NCI-H2029 (cell line): ENCODE measurements at regions not wholly inside any gene's neighbourhood (a gene's known extent, or its start where the extent isn't known, plus 50 kb on each side); places are given as distances from the start of the nearest gene placed in this dataset.
A peak's percentile ranks its signal among the peaks of the same experiment; 100 is the strongest.
"Not testable (repeated sequence)": the region's sequence is repeated elsewhere in the genome, so short reads cannot be mapped to it uniquely, and the experiment has no call there.

ENCODE experiments used
- DNase-seq: peaks from one replicate; lab custom pipeline; 2025; lab: John Stamatoyannopoulos, UW

- DNase-seq, result no peak
Observed at GRCh38 chr5:42089705-42090104, 164.6 kb downstream of the FBXO4 start.

- no peak for DNase-seq
Observed at GRCh38 chr5:42090162-42090561, 165.1 kb downstream of the FBXO4 start.

DNA sequence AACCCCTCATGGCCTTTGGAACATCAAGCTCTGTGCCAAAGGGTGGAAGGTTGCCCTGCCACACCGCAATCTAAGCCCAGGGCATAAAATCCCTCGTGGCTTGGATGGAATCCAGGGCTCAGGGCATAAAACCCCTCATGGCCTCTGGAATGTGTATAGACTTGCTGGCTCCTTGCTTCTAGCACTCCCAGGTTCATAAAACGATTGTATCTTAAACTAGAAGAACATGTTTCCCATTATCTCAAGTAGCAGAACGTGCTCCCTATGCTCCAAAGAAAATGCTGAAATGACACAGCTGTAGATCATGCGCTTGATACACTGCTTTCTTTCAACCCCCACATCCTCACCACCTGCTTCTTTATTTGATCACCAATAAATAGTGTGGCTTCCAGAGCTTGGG, 174.8 kb downstream of the FBXO4 start:
- not testable (repeated sequence) for DNase-seq

- DNase-seq, result peak; percentile 90
Observed at GRCh38 chr5:42108468-42108867, 183.4 kb downstream of the FBXO4 start.

GRCh38 chr5:42109006-42109572, 184.0 kb downstream of the FBXO4 start:
- DNase-seq, result no peak

DNA sequence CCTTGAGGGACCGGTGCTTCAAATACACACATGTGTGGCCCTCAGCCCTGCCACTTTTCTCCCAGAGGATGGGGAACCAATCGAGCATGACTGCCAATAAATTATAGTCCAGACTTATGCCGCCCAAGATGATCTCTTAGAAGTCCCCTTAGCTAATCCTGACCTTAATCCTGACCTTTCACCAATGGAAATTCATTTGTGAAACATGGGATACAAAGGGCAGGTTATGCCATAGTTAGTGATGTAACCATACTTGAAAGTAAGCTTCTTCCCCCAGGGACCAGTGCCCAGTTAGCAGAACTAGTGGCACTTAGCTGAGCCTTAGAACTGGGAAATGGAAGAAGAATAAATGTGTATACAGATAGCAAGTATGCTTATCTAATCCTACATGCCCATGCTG, 190.6 kb downstream of the FBXO4 start:
- not testable (repeated sequence) for DNase-seq

- DNase-seq, result no peak
Observed at GRCh38 chr5:42120070-42120469, 195.0 kb downstream of the FBXO4 start.

GRCh38 chr5:42121401-42121800, 196.3 kb downstream of the FBXO4 start:
- DNase-seq, result no peak

DNA sequence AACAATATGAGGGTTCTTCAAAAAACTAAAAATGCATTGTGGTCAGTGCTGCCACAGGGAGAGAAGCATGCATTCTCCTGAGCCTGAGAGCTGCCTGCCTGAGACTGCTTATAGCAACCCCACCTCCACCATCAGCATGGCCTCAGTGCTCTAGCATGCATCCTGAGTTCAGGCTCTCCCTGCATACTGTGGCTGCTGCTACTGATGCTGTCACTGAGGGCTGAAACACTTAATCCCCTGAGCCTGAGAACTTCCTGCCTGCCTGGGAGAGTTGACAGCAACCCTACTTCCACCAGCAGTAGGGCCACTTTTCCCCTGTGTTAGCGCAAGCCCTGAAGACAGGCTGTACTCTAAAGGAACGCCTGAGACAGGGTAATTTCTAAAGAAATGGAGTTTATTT, 206.0 kb downstream of the FBXO4 start:
- DNase-seq, result no peak

DNA sequence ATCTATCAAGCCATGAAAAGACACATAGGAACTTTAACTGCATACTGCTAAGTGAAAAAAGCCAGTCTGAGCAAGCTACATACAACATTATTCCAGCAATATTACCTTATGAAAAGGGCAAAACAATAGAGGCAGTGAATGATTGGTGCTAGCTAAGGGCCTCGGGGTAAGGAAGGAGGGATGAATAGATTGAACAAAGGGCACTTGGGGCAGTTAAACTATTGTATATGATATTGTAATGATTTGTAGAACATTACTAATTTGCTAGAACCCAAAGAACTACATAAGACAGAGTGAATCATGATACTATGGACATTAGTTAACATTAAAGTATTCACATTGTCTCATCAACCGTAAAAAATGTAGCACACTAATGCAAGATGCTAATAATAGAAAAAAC, 218.3 kb downstream of the FBXO4 start:
- no peak for DNase-seq

DNA sequence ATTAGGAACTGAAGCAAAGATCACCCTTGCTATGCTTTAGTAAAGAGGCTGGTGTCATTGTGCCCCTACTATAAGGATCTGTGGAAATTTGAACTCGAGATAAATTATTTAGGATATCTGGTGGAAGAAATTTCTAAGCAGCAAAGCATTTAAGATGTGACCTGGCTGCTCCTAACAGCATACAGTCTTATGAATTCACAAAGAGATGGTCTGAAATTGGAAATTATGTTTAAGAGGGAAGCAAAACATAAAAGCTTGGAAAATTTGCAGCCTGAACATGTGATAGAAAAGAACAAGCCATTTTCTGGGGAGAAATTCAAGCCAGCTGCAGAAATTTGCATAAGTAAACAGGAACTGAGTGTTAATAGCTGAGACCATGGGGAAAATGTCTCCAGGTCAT, 223.7 kb downstream of the FBXO4 start:
- DNase-seq, result no peak

DNA sequence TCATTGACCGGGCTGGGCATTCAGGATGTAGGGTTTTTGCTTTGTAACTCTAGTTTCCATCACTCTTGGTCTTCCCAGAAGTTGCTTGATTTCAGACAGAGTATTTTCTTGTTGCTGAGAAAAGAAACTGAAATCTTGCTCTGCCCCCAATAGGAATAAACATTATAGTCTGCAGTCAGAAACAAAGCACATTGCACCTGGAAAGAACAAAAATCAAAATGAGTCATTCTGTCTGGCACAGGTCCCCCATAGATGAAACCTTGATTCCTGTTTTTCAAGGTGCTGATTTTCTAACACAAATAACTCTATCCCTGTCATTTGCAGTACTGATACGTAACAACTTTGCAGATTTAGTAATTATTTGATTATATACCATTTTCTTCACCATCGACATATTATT, 232.1 kb downstream of the FBXO4 start:
- DNase-seq, result no peak

DNA sequence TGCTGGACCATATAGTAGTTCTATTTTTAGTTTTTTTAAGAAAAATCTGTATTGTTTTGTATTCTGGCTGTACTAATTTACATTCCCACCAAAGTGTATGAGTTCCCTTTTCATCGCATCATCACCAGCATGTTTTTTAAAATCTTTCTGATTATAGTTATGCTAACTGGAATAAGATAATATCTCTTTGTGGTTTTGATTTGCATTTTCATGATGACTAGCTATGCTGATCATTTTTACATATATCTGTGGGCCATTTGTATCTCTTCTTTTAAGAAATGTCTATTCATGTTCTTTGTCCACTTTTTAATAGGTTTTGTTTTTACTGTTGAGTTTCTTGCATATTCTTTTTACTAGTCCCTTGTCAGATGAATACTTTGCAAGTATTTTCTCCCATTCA, 238.0 kb downstream of the FBXO4 start:
- no peak for DNase-seq

GRCh38 chr5:42168091-42168670, 243.1 kb downstream of the FBXO4 start:
- no peak for DNase-seq

- DNase-seq, result not testable (repeated sequence)
Observed at GRCh38 chr5:42176118-42176517, 247.1 kb upstream of the GHR start.

- DNase-seq, result not testable (repeated sequence)
Observed at GRCh38 chr5:42179843-42180242, 243.4 kb upstream of the GHR start.

DNA sequence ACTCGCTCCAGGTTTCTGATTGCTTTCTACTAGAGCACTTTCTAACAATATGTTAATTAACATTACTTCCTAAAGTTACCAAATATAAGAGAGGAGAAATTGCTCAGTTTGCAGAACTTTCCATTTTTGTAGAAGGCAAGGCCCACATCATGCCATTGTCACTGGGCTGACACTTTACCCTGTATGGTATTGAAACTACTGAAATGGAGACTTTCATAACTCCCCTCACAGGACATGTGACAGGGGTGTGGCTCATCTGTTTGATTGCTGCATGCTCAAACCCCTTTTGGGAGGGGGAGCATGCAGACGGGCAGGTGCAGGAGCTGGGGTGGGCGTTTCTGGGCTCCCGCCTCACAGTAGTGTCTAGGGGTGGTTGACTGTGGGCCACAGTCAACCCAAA, 206.3 kb upstream of the GHR start:
- DNase-seq, result no peak

- DNase-seq, result no peak
Observed at GRCh38 chr5:42217791-42218190, 205.4 kb upstream of the GHR start.

GRCh38 chr5:42225009-42225408, 198.2 kb upstream of the GHR start:
- no peak for DNase-seq

GRCh38 chr5:42228279-42228678, 195.0 kb upstream of the GHR start:
- no peak for DNase-seq

DNA sequence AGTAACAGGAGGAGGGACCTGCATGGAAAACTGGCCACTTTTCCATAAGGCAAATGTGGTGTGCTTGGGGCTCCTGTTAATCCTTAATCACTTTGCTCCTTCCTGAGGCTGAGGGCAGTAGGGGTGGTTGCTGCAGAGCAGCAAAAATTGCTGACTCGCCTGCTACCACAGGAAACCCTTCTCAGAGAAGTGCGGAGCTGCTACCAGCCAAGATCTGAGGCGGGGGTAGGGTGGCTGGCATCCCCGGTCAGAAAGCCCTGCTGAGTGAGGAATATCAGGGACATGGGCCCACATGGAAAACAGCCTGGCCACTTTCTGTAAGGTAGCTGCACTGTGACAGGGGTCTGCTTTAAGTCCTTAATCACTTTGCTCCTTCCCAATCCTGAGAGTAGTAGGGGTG, 192.4 kb upstream of the GHR start:
- DNase-seq, result no peak

DNA sequence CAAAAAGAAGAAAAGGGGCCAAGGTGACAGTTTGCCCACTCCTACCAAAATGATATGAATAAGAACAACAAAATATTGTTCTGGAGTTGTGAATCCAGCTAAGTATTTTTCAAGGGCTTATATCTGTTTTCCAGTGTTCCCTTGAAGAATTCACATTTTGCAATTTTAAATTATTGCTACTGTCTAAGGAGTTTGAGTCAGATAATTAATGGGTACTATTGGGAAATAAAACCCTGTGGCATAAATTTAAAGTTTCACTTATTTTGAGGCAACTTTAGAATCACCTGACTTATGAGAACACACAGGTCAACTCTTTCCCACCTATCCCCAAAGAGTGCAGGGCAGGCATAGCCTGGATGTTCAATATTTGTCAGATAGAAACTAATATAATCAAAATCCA, 188.0 kb upstream of the GHR start:
- DNase-seq, result no peak

DNA sequence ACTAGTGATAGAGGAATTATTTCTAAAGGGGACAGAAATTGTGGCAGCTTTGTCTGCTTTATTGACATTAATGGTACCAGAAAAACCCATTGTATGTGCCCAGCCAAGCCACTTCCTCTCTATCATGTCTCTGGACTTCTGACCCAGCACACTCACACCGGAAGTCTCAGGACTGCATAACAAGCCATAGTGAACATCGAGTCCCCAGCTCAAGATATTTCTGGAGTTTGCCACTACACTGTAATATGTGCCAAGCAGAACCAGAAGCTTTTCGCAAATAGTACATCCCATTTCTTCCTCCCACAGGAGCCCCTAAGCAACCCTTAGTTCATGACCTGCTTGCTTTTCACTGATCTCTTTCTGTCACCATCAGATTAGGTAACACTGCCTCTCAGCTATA, 187.4 kb upstream of the GHR start:
- no peak for DNase-seq

GRCh38 chr5:42241636-42242035, 181.6 kb upstream of the GHR start:
- DNase-seq, result no peak
